ENCODE measurements at regions not wholly inside any gene's neighbourhood (a gene's known extent, or its start where the extent isn't known, plus 50 kb on each side); places are given as distances from the start of the nearest gene placed in this dataset.

- TF ChIP-seq EZH2 (optimal IDR thresholded peaks at IDR 0.05; ENCODE audit: low read depth, low read length) (no peak), CTCF (IDR thresholded peaks at IDR 0.05; ENCODE audit: low read length) (no peak)
Observed at GRCh38 chr20:62567246-62568044, 74.9 kb upstream of the SLCO4A1 start.
